Muscle layer of colon (tissue), 2 donors: ENCODE measurements at regions not wholly inside any gene's neighbourhood (a gene's known extent, or its start where the extent isn't known, plus 50 kb on each side); places are given as distances from the start of the nearest gene placed in this dataset.

Source experiments
- H3K27ac ChIP-seq: one replicate; pipeline ENCODE4 v1.7.0; 2013; ENCODE audit warnings: low read depth, mild to moderate bottlenecking, low read length, moderate library complexity
- H3K27me3 ChIP-seq, 2 donors: one replicate each; pipeline ENCODE4 v1.7.0; 2013; ENCODE audit warnings: low read length in 2 of 2, mild to moderate bottlenecking in 2 of 2; ENCODE audit not compliant: insufficient read depth in 2 of 2, control insufficient read depth in 1 of 2
- H3K36me3 ChIP-seq: one replicate; pipeline ENCODE4 v1.7.0; 2013; ENCODE audit warnings: mild to moderate bottlenecking, low read length; ENCODE audit not compliant: insufficient read depth
- H3K4me1 ChIP-seq: one replicate; pipeline ENCODE4 v1.7.0; 2013; ENCODE audit warnings: mild to moderate bottlenecking, low read length; ENCODE audit not compliant: insufficient read depth
- H3K4me3 ChIP-seq, 2 donors: one replicate each; pipeline ENCODE4 v1.7.0; 2013; ENCODE audit warnings: low read length in 2 of 2, low read depth in 1 of 2, mild to moderate bottlenecking in 1 of 2, moderate library complexity in 1 of 2
- H3K9ac ChIP-seq: one replicate; pipeline ENCODE4 v1.7.0; 2013; ENCODE audit warnings: low read length
- H3K9me3 ChIP-seq: one replicate; pipeline ENCODE4 v1.7.0; 2013; ENCODE audit warnings: mild to moderate bottlenecking, low read length
- donor health status: abdominal sarcoma.
- donor health status: Adenocarcinoma of cecum.

DNA sequence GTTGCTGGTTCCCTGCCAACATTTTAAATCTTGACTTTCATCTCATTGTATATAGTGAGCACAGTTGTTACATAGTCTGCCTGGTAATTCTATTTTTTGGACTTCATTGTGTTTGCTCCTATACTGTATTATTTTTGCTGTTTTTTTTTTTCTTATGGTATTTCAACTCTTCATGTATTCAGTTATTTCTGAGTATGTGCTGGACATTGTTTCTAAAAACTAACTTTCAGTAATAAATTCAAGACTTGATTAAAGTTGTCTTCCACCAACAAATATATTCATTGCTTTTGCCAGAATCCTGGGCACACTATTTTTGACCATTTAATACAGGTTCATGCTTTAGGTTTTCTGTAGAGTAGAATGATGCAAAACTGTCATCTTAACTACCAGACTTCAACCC, 698.3 kb downstream of the MAFB start:
- Histone ChIP-seq H3K27me3 (no peaks in the 10 kb centered on the region), H3K4me3 (no peak overlapping the region), H3K9me3 (no peaks in the 10 kb centered on the region), H3K4me1 (peaks cover 12% of the 10 kb centered on the region), H3K36me3 (no peaks in the 10 kb centered on the region), H3K9ac (no peak overlapping the region), H3K27ac (no peak overlapping the region)

- H3K4me3 ChIP-seq, result no peak overlapping the region
- H3K9ac ChIP-seq, result no peak overlapping the region
- no peak overlapping the region for H3K27ac ChIP-seq
- H3K27me3 ChIP-seq, result no peaks in the 10 kb centered on the region
- H3K9me3 ChIP-seq, result no peaks in the 10 kb centered on the region
- H3K36me3 ChIP-seq, result no peaks in the 10 kb centered on the region
- peaks cover 20% of the 10 kb centered on the region for H3K4me1 ChIP-seq
These were observed 700.0 kb downstream of the MAFB start for GRCh38 chr20:39988991-39989390.

DNA sequence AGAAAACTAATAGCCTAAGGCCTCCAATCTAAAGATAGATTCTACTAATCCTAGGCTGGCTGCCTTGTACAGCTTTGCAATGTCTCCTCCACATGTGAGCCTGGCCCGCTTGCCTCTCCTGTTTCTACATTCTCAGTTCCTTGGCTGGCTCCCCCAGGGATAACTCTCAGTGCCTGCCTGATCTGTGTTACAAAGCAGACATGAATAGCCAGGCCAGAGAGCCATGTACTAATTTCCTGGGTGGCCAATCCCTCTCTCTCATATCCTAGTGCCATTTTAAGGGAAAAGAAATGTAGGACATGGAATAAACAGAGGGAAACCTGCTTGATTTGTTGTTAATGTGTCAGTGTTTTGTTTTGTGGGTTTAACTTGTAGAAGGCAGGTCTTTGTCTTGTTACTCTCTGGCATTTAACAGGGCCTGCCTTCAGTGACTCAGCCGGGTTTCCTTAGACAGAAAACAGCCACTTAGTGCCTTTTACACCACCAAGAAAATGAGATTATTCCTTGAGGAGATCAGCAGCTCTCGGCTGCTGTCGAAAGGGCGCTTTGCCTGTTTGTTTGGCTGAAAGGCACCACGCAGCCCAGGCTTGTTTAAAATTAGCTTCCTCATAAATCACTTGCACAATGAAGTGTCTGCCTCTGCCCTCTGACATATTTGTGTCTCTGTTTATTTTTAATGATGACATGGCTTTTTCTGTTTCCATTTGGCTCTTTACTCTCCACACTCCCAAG, 702.7 kb downstream of the MAFB start:
- peak overlapping the region; percentile 47 for H3K27ac ChIP-seq
- H3K4me3 ChIP-seq, result no peak overlapping the region
- no peak overlapping the region for H3K9ac ChIP-seq
- no peaks in the 10 kb centered on the region for H3K9me3 ChIP-seq
- H3K27me3 ChIP-seq, result no peaks in the 10 kb centered on the region
- H3K4me1 ChIP-seq, result peaks cover 20% of the 10 kb centered on the region
- no peaks in the 10 kb centered on the region for H3K36me3 ChIP-seq

DNA sequence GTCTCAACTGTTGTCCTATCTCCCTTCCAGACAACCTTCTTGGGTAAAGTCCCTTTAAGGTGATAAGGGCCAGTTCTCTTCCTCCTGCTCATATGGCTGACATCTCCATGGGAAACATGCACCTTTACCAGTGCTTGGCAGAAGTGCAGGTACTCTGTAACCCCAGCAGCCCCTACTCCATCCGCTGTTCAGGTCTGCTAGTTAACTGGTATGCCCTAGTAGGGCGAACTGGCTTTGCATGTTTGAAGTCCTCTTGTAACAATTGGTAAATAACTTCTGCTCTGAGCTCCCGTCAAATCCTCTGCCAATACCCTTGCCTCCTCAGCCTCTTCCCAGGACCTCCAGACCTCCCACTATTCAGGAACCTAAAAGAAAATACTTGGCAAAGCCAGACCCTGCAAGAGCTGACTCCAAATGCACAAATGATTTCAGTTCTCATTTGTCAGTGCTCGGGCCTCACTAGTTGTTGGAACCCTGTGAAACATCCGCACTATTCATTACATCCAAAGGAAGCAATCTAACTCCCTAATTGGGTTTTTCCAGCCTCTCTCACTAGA, 703.7 kb downstream of the MAFB start:
- Histone ChIP-seq H3K27me3 (no peaks in the 10 kb centered on the region), H3K27ac (no peak overlapping the region), H3K9ac (no peak overlapping the region), H3K36me3 (no peaks in the 10 kb centered on the region), H3K4me3 (no peak overlapping the region), H3K9me3 (no peaks in the 10 kb centered on the region), H3K4me1 (peaks cover 20% of the 10 kb centered on the region)

DNA sequence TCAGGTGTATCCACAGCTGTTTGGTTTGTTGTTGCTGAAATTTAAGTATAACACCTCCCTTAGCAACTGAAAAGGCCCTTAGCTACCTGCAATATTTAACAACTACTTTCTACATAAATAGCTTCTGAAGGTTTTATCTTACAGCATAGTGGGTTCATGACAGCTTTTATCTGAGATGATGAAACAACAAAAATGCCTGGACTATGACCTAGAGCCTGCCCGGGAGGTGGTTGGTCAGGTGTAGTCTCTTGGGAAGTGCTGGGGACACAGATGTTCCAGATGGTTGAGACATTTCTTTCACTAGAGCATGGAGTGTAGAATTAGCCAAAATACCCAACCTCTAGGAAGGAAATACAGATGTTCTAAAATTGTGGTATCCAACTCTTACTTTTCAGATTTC, 705.4 kb downstream of the MAFB start:
- Histone ChIP-seq H3K36me3 (no peaks in the 10 kb centered on the region), H3K4me3 (no peak overlapping the region), H3K9ac (no peak overlapping the region), H3K27ac (no peak overlapping the region), H3K9me3 (no peaks in the 10 kb centered on the region), H3K27me3 (no peaks in the 10 kb centered on the region), H3K4me1 (peaks cover 20% of the 10 kb centered on the region)

GRCh38 chr20:39983183-39983582, 705.9 kb downstream of the MAFB start:
- Histone ChIP-seq H3K27me3 (no peaks in the 10 kb centered on the region), H3K36me3 (no peaks in the 10 kb centered on the region), H3K9me3 (no peaks in the 10 kb centered on the region), H3K4me1 (peaks cover 20% of the 10 kb centered on the region), H3K9ac (no peak overlapping the region), H3K4me3 (no peak overlapping the region), H3K27ac (no peak overlapping the region)

- Histone ChIP-seq H3K9me3 (no peaks in the 10 kb centered on the region), H3K4me3 (no peak overlapping the region), H3K4me1 (no peaks in the 10 kb centered on the region), H3K9ac (no peak overlapping the region), H3K27me3 (no peaks in the 10 kb centered on the region), H3K27ac (no peak overlapping the region), H3K36me3 (no peaks in the 10 kb centered on the region)
These were observed 714.0 kb downstream of the MAFB start for GRCh38 chr20:39974966-39975501.

GRCh38 chr20:39968495-39968894, 720.5 kb downstream of the MAFB start:
- Histone ChIP-seq H3K4me1 (no peaks in the 10 kb centered on the region), H3K9me3 (no peaks in the 10 kb centered on the region), H3K27me3 (no peaks in the 10 kb centered on the region), H3K27ac (no peak overlapping the region), H3K36me3 (no peaks in the 10 kb centered on the region), H3K9ac (no peak overlapping the region), H3K4me3 (no peak overlapping the region)

- H3K9me3 ChIP-seq, result no peaks in the 10 kb centered on the region
- H3K27me3 ChIP-seq, result no peaks in the 10 kb centered on the region
- no peak overlapping the region for H3K9ac ChIP-seq
- no peak overlapping the region for H3K27ac ChIP-seq
- H3K36me3 ChIP-seq, result no peaks in the 10 kb centered on the region
- H3K4me3 ChIP-seq, result no peak overlapping the region
- H3K4me1 ChIP-seq, result no peaks in the 10 kb centered on the region
These were observed 721.2 kb downstream of the MAFB start for GRCh38 chr20:39967806-39968205.

GRCh38 chr20:39961637-39962244, 727.3 kb downstream of the MAFB start:
- Histone ChIP-seq H3K4me3 (no peak overlapping the region), H3K36me3 (no peaks in the 10 kb centered on the region), H3K4me1 (peaks cover 14% of the 10 kb centered on the region), H3K27ac (no peak overlapping the region), H3K27me3 (no peaks in the 10 kb centered on the region), H3K9me3 (no peaks in the 10 kb centered on the region), H3K9ac (no peak overlapping the region)

- Histone ChIP-seq H3K9me3 (no peaks in the 10 kb centered on the region), H3K9ac (no peak overlapping the region), H3K4me3 (no peak overlapping the region), H3K36me3 (no peaks in the 10 kb centered on the region), H3K4me1 (peaks cover 14% of the 10 kb centered on the region), H3K27me3 (no peaks in the 10 kb centered on the region), H3K27ac (no peak overlapping the region)
These were observed 728.3 kb downstream of the MAFB start for GRCh38 chr20:39960522-39961428.
